HEK293 (cell line): ENCODE measurements at regions not wholly inside any gene's neighbourhood (a gene's known extent, or its start where the extent isn't known, plus 50 kb on each side); places are given as distances from the start of the nearest gene placed in this dataset.

ENCODE experiments used
- CTCF ChIP-seq: fragments of 450-650 bp; formaldehyde crosslinking; IDR thresholded peaks from 2 replicates; pipeline ENCODE4 v1.5.1; 2016; ENCODE audit warnings: missing biosample characterization, missing genetic modification characterization
- REST ChIP-seq: fragments of 450-650 bp; formaldehyde crosslinking; IDR thresholded peaks from 2 replicates; pipeline ENCODE4 v1.5.1; 2016; ENCODE audit warnings: missing biosample characterization, missing genetic modification characterization
- ZNF114 ChIP-seq: fragments of 450-650 bp; formaldehyde crosslinking; IDR thresholded peaks from 2 replicates; pipeline ENCODE4 v1.5.0; 2017; ENCODE audit warnings: missing biosample characterization, missing genetic modification characterization
- ZNF155 ChIP-seq: fragments of 450-650 bp; formaldehyde crosslinking; IDR thresholded peaks from 2 replicates; pipeline ENCODE4 v1.5.1; 2016; ENCODE audit warnings: missing biosample characterization, missing genetic modification characterization
- ZNF350 ChIP-seq: fragments of 450-650 bp; formaldehyde crosslinking; IDR thresholded peaks from 2 replicates; pipeline ENCODE4 v1.5.0; 2017; ENCODE audit warnings: missing biosample characterization, mild to moderate bottlenecking, missing genetic modification characterization

GRCh38 chr1:73671530-73671929 lies 526.4 kb downstream of the LRRIQ3 start:
- TF ChIP-seq ZNF155 (tag by site-specific recombination): no peak
- TF ChIP-seq CTCF (tag by site-specific recombination): no peak
- TF ChIP-seq REST (tag by site-specific recombination): no peak
- TF ChIP-seq ZNF114 (tag by site-specific recombination): no peak
- no peak for TF ChIP-seq ZNF350 (tag by site-specific recombination)
